Skeletal muscle tissue (tissue), 3 donors: ENCODE measurements at regions not wholly inside any gene's neighbourhood (a gene's known extent, or its start where the extent isn't known, plus 50 kb on each side); places are given as distances from the start of the nearest gene placed in this dataset.

ENCODE experiments used
- H3K27ac ChIP-seq: one replicate; pipeline ENCODE4 v1.7.0; 2013; ENCODE audit warnings: mild to moderate bottlenecking, low read depth, low read length, inconsistent platforms
- H3K27me3 ChIP-seq, 3 donors: one replicate each; pipeline ENCODE4 v1.7.0; 2013; ENCODE audit warnings: low read length in 3 of 3; ENCODE audit not compliant: control insufficient read depth in 3 of 3, insufficient read depth in 3 of 3
- H3K36me3 ChIP-seq, 3 donors: one replicate each; pipeline ENCODE4 v1.7.0; 2013; ENCODE audit warnings: low read length in 3 of 3; ENCODE audit not compliant: control insufficient read depth in 3 of 3, insufficient read depth in 3 of 3
- H3K4me1 ChIP-seq, 3 donors: one replicate each; pipeline ENCODE4 v1.7.0; 2013; ENCODE audit warnings: low read length in 3 of 3, mild to moderate bottlenecking in 3 of 3; ENCODE audit not compliant: control insufficient read depth in 3 of 3, insufficient read depth in 3 of 3
- H3K4me3 ChIP-seq, 3 donors: one replicate each; pipeline ENCODE4 v1.7.0; 2013; ENCODE audit warnings: low read length in 3 of 3
- H3K9ac ChIP-seq, 3 donors: one replicate each; pipeline ENCODE4 v1.7.0; 2013; ENCODE audit warnings: low read length in 3 of 3, mild to moderate bottlenecking in 3 of 3, moderate library complexity in 2 of 3, low read depth in 1 of 3
- H3K9me3 ChIP-seq, 3 donors: one replicate each; pipeline ENCODE4 v1.7.0; 2013; ENCODE audit warnings: low read length in 3 of 3; ENCODE audit not compliant: control insufficient read depth in 3 of 3
- donor health status: Osteomylitis.

GRCh38 chr14:55802986-55803872 is 223.2 kb downstream of the KTN1 start:
- Histone ChIP-seq H3K36me3 (no peaks in the 10 kb centered on the region), H3K27me3 (no peaks in the 10 kb centered on the region), H3K27ac (no peak overlapping the region), H3K9me3 (no peaks in the 10 kb centered on the region), H3K4me1 (peaks cover 3 to 6% (median 4%) of the 10 kb centered on the region in 3 donors), H3K9ac (no peak overlapping the region), H3K4me3 (no peak overlapping the region)

- Histone ChIP-seq H3K27me3 (no peaks in the 10 kb centered on the region), H3K9me3 (no peaks in the 10 kb centered on the region), H3K4me3 (no peak overlapping the region), H3K36me3 (no peaks in the 10 kb centered on the region), H3K9ac (no peak overlapping the region), H3K27ac (no peak overlapping the region), H3K4me1 (peaks cover 3 to 6% (median 4%) of the 10 kb centered on the region in 3 donors)
Observed at GRCh38 chr14:55803873-55804553, 224.0 kb downstream of the KTN1 start.

GRCh38 chr14:55805250-55805649 is 225.2 kb downstream of the KTN1 start:
- Histone ChIP-seq H3K9ac (no peak overlapping the region), H3K4me3 (no peak overlapping the region), H3K36me3 (no peaks in the 10 kb centered on the region), H3K4me1 (peaks cover 3 to 6% (median 4%) of the 10 kb centered on the region in 3 donors), H3K27me3 (no peaks in the 10 kb centered on the region), H3K27ac (no peak overlapping the region), H3K9me3 (no peaks in the 10 kb centered on the region)

- H3K9ac ChIP-seq: no peak overlapping the region
- no peaks in the 10 kb centered on the region for H3K27me3 ChIP-seq
- H3K36me3 ChIP-seq: no peaks in the 10 kb centered on the region
- no peak overlapping the region for H3K4me3 ChIP-seq
- H3K9me3 ChIP-seq: no peaks in the 10 kb centered on the region
- peak overlapping the region; percentile 46 for H3K27ac ChIP-seq
- H3K4me1 ChIP-seq: peaks cover 3 to 6% (median 4%) of the 10 kb centered on the region in 3 donors
Observed at GRCh38 chr14:55807053-55807880, 227.3 kb downstream of the KTN1 start.

GRCh38 chr14:55807881-55808379 is 227.9 kb downstream of the KTN1 start:
- H3K27ac ChIP-seq: peak overlapping the region; percentile 46
- no peaks in the 10 kb centered on the region for H3K27me3 ChIP-seq
- no peak overlapping the region for H3K4me3 ChIP-seq
- no peak overlapping the region for H3K9ac ChIP-seq
- H3K36me3 ChIP-seq: no peaks in the 10 kb centered on the region
- no peaks in the 10 kb centered on the region for H3K9me3 ChIP-seq
- H3K4me1 ChIP-seq: peaks cover 3 to 6% (median 4%) of the 10 kb centered on the region in 3 donors

GRCh38 chr14:55813630-55814029 is 233.6 kb downstream of the KTN1 start:
- Histone ChIP-seq H3K27me3 (no peaks in the 10 kb centered on the region), H3K9ac (no peak overlapping the region), H3K4me3 (no peak overlapping the region), H3K9me3 (peaks cover 0 to 5% (median 0%) of the 10 kb centered on the region in 3 donors), H3K4me1 (no peaks in the 10 kb centered on the region), H3K36me3 (no peaks in the 10 kb centered on the region), H3K27ac (no peak overlapping the region)

- Histone ChIP-seq H3K27me3 (no peaks in the 10 kb centered on the region), H3K36me3 (no peaks in the 10 kb centered on the region), H3K9me3 (peaks cover 0 to 5% (median 0%) of the 10 kb centered on the region in 3 donors), H3K4me1 (no peaks in the 10 kb centered on the region), H3K27ac (no peak overlapping the region), H3K4me3 (no peak overlapping the region), H3K9ac (no peak overlapping the region)
Observed at GRCh38 chr14:55814064-55814463, 234.1 kb downstream of the KTN1 start.

GRCh38 chr14:55814873-55815272 is 234.9 kb downstream of the KTN1 start:
- Histone ChIP-seq H3K27me3 (no peaks in the 10 kb centered on the region), H3K36me3 (no peaks in the 10 kb centered on the region), H3K27ac (no peak overlapping the region), H3K9me3 (peaks cover 0 to 5% (median 0%) of the 10 kb centered on the region in 3 donors), H3K4me3 (no peak overlapping the region), H3K9ac (no peak overlapping the region), H3K4me1 (no peaks in the 10 kb centered on the region)

GRCh38 chr14:55816225-55816624 is 236.2 kb downstream of the KTN1 start:
- Histone ChIP-seq H3K4me1 (no peaks in the 10 kb centered on the region), H3K36me3 (no peaks in the 10 kb centered on the region), H3K27me3 (no peaks in the 10 kb centered on the region), H3K4me3 (no peak overlapping the region), H3K27ac (no peak overlapping the region), H3K9ac (no peak overlapping the region), H3K9me3 (peaks cover 0 to 5% (median 0%) of the 10 kb centered on the region in 3 donors)
